D721Med (cell line): ENCODE measurements at regions not wholly inside any gene's neighbourhood (a gene's known extent, or its start where the extent isn't known, plus 50 kb on each side); places are given as distances from the start of the nearest gene placed in this dataset.

ENCODE experiments used
- DNase-seq: peaks from one replicate; pipeline ENCODE4 v3.0.0; 2011; ENCODE audit warnings: low spot score; ENCODE audit not compliant: insufficient read length
- FAIRE-seq: peaks from 2 replicates; lab custom pipeline; 2011; peaks lifted over from hg19 to GRCh38; lab: Jason Lieb, UNC
- TF ChIP-seq, protein P1 (sequence below): IDR thresholded peaks from 2 replicates; pipeline ENCODE4 v1.5.1; 2012; ENCODE audit warnings: mild to moderate bottlenecking, control low read depth; ENCODE audit not compliant: insufficient read depth; ENCODE audit errors: missing control alignments

DNA sequence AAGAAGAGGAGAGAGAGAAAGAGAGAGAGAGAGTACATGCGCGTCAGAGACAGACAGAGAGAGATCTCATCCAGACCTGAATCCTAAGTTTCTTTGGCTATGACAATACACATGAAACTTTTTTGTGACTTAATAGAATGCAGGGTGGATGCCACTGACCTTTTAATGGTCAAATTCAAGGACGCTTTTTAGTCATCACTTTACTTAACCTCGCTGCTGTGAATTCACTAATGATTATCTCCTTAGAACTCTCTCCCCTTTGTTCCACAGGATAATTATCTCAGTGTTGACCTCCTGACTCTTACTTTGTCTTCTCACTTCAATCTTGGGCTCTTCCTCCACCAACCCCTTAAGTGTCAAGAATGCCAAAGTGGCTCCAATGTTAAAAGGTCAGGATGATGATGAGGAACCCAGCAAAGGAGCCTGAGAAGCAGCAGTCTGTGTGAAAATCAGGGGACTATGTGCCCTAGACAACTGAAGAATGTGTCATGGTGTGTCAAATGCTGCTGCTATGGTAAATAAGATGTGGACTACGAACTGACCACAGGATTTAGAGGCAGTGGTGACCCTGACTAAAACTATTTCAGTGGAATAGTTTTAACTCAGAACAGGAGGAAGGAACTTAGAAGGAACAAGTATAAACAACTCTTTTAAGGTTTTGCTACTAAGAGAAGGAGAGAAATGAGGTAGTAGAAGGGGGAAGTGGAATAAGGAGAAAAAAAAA is 382.1 kb downstream of the ZEB2 start:
- no peak for DNase-seq

DNA sequence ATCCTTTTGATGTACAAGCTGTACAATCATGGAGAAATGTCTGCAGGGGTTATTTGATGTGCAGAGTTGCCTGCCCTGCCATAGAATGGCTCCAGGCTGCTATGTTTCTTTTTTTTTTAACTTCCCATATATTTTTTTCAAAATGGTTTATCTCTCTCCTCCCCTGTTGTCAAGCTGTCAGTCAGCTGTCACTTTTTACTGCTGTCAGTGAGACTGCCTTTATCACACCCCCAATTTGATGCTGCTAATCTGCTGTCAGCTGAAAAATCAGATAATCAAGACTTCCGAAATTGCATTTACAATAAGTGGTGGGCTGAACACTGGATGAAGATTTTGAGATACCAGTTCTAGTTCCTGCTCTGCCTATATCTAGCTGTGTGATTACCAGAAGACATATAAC is 382.6 kb downstream of the ZEB2 start:
- TF ChIP-seq, protein P1, sequence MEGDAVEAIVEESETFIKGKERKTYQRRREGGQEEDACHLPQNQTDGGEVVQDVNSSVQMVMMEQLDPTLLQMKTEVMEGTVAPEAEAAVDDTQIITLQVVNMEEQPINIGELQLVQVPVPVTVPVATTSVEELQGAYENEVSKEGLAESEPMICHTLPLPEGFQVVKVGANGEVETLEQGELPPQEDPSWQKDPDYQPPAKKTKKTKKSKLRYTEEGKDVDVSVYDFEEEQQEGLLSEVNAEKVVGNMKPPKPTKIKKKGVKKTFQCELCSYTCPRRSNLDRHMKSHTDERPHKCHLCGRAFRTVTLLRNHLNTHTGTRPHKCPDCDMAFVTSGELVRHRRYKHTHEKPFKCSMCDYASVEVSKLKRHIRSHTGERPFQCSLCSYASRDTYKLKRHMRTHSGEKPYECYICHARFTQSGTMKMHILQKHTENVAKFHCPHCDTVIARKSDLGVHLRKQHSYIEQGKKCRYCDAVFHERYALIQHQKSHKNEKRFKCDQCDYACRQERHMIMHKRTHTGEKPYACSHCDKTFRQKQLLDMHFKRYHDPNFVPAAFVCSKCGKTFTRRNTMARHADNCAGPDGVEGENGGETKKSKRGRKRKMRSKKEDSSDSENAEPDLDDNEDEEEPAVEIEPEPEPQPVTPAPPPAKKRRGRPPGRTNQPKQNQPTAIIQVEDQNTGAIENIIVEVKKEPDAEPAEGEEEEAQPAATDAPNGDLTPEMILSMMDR = no peak
- DNase-seq (no peak), FAIRE-seq (no peak)

More for the DNA sequence above, 382.1 kb downstream of the ZEB2 start:
- FAIRE-seq = no peak
- TF ChIP-seq, protein P1 = no peak

DNA sequence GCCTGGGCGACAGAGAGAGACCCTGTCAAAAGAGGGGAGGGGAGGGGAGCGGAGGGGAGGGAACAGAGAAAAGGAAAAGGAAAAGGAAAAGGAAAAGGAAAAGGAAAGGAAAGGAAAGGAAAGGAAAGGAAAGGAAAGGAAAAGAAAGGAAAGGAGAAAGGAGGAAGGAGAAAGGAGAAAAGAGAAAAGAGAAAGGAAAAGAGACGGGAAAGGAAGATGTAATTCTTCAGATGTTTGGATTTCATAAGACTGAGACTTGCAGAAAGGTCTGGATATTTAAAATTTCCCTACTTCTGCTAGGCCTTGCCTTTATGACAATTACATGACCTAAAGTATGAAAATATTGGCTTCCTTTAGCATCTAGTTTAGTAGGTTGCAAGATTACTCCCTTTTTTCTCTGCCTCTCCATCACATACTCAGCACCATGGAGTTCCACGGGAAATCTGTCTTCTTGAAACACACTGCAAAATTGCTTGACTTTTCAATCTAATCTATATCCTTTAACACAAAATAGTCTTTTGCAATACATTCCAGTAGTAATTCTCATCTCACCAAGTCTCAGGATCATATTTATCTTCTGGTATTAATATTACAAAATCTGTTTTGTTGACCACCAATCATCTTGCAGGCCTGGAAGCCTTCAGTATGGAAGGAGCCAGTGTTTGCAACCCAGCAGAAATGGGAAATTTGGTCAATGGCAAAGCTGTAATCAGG is 383.5 kb downstream of the ZEB2 start:
- DNase-seq (no peak), FAIRE-seq (no peak)
- TF ChIP-seq, protein P1 = no peak

DNA sequence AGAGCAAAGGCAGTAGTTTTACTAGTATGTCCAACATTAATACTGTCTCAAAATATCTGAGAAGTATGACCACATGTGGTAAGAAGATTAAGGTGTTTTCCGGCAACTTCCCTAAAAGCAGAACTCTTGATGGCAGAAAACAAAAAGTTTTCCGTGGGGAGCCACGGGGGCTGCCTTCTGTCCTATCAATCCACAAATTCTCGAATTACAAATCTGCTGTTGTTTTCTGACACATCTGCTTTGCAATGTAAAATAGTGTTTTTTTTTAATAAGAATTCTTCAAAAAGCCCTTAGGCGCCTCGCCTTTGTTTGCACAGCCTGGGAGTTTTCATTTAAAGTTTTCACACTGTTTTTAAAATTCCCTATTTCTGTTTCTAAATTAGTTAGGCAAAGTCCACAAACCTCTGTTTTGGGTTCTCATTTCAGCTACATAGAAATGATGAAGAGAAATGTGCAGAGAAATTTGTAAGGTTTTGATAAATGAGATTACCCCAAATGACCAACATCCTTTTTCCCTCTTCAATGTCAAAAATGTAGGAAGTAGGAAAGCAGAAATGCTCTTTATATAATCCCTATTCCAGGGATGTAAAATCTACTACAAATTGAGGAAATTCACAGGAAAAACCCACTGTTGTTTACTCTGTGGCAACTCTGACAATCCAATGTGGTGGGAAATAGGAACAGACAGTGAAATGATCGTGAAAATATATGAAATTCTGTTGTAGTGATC is 385.8 kb downstream of the ZEB2 start:
- TF ChIP-seq, protein P1 = no peak
- FAIRE-seq (no peak), DNase-seq (no peak)

DNA sequence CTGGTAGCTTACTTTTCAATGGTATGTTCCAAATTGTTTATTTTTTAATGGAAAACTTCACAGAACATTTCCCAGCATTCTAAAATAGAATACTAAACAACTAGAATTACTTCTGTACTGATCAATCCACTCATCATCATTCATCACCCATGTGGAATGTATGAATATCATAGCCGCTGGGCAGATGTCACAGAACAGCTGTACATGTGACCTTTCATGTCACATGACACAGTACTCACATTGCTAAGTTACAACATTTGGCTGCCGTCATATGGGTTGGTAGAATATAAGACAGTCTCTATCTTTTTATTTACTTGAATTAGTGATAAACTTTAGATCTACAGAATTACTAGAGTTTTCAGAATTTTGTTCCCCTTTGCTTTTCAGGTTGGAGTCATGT is 387.6 kb downstream of the ZEB2 start:
- FAIRE-seq (no peak), DNase-seq (no peak)
- TF ChIP-seq, protein P1 = no peak

DNA sequence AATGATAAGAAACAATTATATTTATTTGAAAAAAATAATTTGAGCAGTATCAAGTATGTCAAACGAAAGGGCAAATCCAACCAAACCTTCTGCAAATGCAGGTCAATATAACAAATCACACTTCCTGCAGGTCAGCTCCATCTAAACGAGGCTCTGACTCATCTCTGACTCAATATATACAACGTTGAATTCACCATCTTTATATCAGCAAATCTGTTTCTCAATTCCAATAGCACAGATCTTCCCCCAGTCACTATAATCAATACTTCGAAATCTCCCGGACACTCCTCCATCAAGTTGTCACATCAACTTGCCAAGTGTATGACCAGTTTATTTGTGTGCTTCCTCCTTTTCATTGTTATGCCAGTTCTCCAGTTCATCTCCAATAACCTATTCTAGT is 388.9 kb downstream of the ZEB2 start:
- no peak for FAIRE-seq
- TF ChIP-seq, protein P1 = no peak
- DNase-seq = no peak
